Brain microvascular endothelial cell (primary cell): ENCODE measurements at regions not wholly inside any gene's neighbourhood (a gene's known extent, or its start where the extent isn't known, plus 50 kb on each side); places are given as distances from the start of the nearest gene placed in this dataset.

ENCODE experiments used
- DNase-seq: peaks from one replicate; pipeline ENCODE4 v3.0.0-alpha.2; 2020
- H3K27ac ChIP-seq: fragments of 250-450 bp; sonication (Bioruptor Pico); 2 replicates; pipeline ENCODE4 v1.5.1; 2020; ENCODE audit warnings: mild to moderate bottlenecking, moderate library complexity
- H3K27me3 ChIP-seq: fragments of 250-450 bp; sonication (Bioruptor Pico); replicated peaks from 2 replicates; pipeline ENCODE4 v1.5.1; 2020; ENCODE audit warnings: mild to moderate bottlenecking
- H3K36me3 ChIP-seq: fragments of 250-450 bp; sonication (Bioruptor Pico); replicated peaks from 2 replicates; pipeline ENCODE4 v1.5.1; 2020; ENCODE audit warnings: mild to moderate bottlenecking
- H3K4me3 ChIP-seq: 2 replicates; pipeline ENCODE4 v1.5.1; 2011; ENCODE audit warnings: low read depth, mild to moderate bottlenecking, control low read depth, low read length, moderate library complexity
- in situ Hi-C: cut with HindIII; loops from 2 replicates; pipeline ENCODE4 v1.10.0; 2017; ENCODE audit warnings: low sequenced_read_pairs, low pct_ligation_motif_present
- TF ChIP-seq, protein P1 (sequence below): IDR thresholded peaks from 2 replicates; pipeline ENCODE4 v1.5.1; 2011; ENCODE audit warnings: low read depth, mild to moderate bottlenecking, moderate library complexity, low read length, control low read depth, inconsistent platforms; ENCODE audit errors: missing control alignments

- H3K36me3 ChIP-seq, result no peaks in the 10 kb centered on the region
- no peaks in the 10 kb centered on the region for H3K27me3 ChIP-seq
- TF ChIP-seq, protein P1, sequence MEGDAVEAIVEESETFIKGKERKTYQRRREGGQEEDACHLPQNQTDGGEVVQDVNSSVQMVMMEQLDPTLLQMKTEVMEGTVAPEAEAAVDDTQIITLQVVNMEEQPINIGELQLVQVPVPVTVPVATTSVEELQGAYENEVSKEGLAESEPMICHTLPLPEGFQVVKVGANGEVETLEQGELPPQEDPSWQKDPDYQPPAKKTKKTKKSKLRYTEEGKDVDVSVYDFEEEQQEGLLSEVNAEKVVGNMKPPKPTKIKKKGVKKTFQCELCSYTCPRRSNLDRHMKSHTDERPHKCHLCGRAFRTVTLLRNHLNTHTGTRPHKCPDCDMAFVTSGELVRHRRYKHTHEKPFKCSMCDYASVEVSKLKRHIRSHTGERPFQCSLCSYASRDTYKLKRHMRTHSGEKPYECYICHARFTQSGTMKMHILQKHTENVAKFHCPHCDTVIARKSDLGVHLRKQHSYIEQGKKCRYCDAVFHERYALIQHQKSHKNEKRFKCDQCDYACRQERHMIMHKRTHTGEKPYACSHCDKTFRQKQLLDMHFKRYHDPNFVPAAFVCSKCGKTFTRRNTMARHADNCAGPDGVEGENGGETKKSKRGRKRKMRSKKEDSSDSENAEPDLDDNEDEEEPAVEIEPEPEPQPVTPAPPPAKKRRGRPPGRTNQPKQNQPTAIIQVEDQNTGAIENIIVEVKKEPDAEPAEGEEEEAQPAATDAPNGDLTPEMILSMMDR, result no peak
- in situ Hi-C loops, result no loop called here
- H3K4me3 ChIP-seq, result no peak overlapping the region
- no peak overlapping the region for H3K27ac ChIP-seq
- no peak for DNase-seq
Observed at GRCh38 chr17:73900516-73900915, 256.3 kb upstream of the SDK2 start.

DNA sequence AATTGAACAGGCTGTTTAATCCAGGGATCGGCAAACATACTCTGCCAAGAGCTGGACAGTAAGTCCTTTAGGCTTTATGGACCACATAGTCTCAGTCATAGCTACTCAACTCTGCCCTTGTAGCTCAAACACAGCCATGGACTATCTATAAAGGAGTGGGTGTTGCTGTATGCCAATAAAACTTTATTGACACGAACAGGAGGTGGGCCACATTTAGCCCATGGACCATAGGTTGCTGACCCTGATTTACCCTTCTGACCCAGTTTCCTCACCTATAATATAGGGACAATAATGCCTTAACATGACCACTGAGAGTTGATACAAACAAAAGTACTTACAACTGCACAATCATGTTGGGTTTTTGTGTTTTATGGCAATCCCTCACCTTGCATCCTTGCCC is 257.0 kb upstream of the SDK2 start:
- H3K4me3 ChIP-seq, result no peak overlapping the region
- no peak overlapping the region for H3K27ac ChIP-seq
- no peaks in the 10 kb centered on the region for H3K27me3 ChIP-seq

GRCh38 chr17:73901661-73902415 is 257.6 kb upstream of the SDK2 start:
- TF ChIP-seq, protein P1, result no peak
- H3K27ac ChIP-seq, result no peak overlapping the region
- no peak for DNase-seq
- in situ Hi-C loops, result no loop called here
- H3K4me3 ChIP-seq, result no peak overlapping the region
- H3K27me3 ChIP-seq, result no peaks in the 10 kb centered on the region
- no peaks in the 10 kb centered on the region for H3K36me3 ChIP-seq

More for the DNA sequence above, 257.0 kb upstream of the SDK2 start:
- TF ChIP-seq, protein P1, result no peak
- H3K36me3 ChIP-seq, result no peaks in the 10 kb centered on the region
- in situ Hi-C loops, result no loop called here
- no peak for DNase-seq

GRCh38 chr17:73902416-73903181 is 258.4 kb upstream of the SDK2 start:
- Histone ChIP-seq H3K27ac (no peak overlapping the region), H3K27me3 (no peaks in the 10 kb centered on the region), H3K4me3 (no peak overlapping the region), H3K36me3 (no peaks in the 10 kb centered on the region)
- DNase-seq, result no peak
- TF ChIP-seq, protein P1, result no peak
- in situ Hi-C loops, result no loop called here

DNA sequence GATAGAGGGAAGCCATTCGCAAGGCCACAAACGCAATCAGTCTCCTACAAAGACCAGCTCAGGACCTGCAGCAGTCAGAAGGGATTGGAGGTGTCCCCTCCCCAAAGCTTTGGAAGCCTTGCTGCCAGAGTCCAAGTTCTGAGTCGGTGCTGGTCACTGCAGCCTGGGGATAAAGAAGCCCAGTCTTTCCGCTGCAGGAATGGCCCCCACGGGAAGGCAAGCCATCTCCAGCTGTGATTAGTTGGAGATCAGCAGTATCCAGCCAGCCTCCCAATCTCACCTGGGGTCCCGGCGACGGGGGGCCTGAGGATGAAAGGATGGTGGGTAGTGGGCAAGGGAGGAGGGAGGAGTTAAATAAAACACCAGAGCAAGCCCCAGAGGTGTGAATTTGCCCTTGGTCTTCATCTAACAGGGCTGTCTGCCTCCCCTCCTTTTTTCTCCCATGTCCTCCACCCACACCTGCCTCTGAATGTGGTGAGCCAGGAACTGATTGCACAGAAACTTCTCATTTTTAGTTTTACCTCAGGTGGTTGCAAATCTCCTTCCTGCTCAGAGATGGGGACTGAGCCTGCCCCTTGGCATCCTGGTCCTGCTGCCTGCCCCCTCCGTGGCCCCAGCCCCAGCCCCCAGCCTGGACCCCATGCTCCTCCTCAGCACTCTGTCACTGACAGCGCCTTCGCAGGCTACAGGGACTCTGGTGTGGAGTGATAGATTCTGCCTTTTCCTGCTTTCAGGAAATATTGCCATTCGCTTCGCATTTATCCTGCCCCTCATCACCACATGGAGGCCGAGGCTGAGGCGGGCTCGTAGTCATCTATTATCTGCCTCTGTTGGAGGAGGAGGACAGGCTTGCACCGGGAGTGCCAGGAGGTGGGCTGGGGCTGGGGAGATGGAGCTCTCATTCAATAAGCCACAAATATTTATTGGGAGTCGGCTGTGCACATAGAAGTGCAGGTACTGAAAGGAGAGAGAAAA is 262.9 kb upstream of the SDK2 start:
- H3K4me3 ChIP-seq, result no peak overlapping the region
- TF ChIP-seq, protein P1, result no peak
- in situ Hi-C loops, result no loop called here
- no peak for DNase-seq
- no peak overlapping the region for H3K27ac ChIP-seq
- H3K27me3 ChIP-seq, result no peaks in the 10 kb centered on the region
- H3K36me3 ChIP-seq, result no peaks in the 10 kb centered on the region
